PC-3 (cell line): ENCODE measurements at regions not wholly inside any gene's neighbourhood (a gene's known extent, or its start where the extent isn't known, plus 50 kb on each side); places are given as distances from the start of the nearest gene placed in this dataset.

Experiments used
- CTCF ChIP-seq: fragments of 300-600 bp; sonication (generic); conservative IDR thresholded peaks from 2 replicates; pipeline ENCODE4 v1.5.1; 2017; ENCODE audit warnings: antibody characterized with exemption, low read depth, mild to moderate bottlenecking, low read length
- EZH2 ChIP-seq: fragments of 300-600 bp; sonication (generic); IDR thresholded peaks from one replicate; pipeline ENCODE4 v1.6.1; 2017; ENCODE audit warnings: antibody characterized with exemption, mild to moderate bottlenecking, low read length; ENCODE audit not compliant: unreplicated experiment
- EZH2phosphoT487 ChIP-seq: fragments of 300-600 bp; sonication (generic); IDR thresholded peaks from 2 replicates; pipeline ENCODE4 v1.6.1; 2018; ENCODE audit warnings: mild to moderate bottlenecking, antibody characterized with exemption, low read length, borderline replicate concordance

- TF ChIP-seq CTCF (no peak), EZH2 (no peak), EZH2phosphoT487 (no peak)
Observed at GRCh38 chr4:177227636-177228035, 82.0 kb upstream of the NEIL3 start.
